Astrocyte of the spinal cord (primary cell): ENCODE measurements at regions not wholly inside any gene's neighbourhood (a gene's known extent, or its start where the extent isn't known, plus 50 kb on each side); places are given as distances from the start of the nearest gene placed in this dataset.

Experiments used
- DNase-seq: peaks from one replicate; pipeline ENCODE4 v3.0.0; 2011; ENCODE audit warnings: low read depth, low spot score
- H3K4me3 ChIP-seq: 2 replicates; pipeline ENCODE4 v1.5.1; 2011; ENCODE audit warnings: low read depth, mild to moderate bottlenecking, low read length, moderate library complexity
- in situ Hi-C: cut with HindIII; loops from 2 replicates; pipeline ENCODE4 v1.10.0; 2017; ENCODE audit warnings: low sequenced_read_pairs
- TF ChIP-seq, protein P1 (sequence below): IDR thresholded peaks from 2 replicates; pipeline ENCODE4 v1.5.1; 2012; ENCODE audit warnings: low read depth, mild to moderate bottlenecking, low read length, inconsistent platforms

- DNase-seq: no peak
- H3K4me3 ChIP-seq: no peak overlapping the region
- in situ Hi-C loops: no loop called here
- TF ChIP-seq, protein P1, sequence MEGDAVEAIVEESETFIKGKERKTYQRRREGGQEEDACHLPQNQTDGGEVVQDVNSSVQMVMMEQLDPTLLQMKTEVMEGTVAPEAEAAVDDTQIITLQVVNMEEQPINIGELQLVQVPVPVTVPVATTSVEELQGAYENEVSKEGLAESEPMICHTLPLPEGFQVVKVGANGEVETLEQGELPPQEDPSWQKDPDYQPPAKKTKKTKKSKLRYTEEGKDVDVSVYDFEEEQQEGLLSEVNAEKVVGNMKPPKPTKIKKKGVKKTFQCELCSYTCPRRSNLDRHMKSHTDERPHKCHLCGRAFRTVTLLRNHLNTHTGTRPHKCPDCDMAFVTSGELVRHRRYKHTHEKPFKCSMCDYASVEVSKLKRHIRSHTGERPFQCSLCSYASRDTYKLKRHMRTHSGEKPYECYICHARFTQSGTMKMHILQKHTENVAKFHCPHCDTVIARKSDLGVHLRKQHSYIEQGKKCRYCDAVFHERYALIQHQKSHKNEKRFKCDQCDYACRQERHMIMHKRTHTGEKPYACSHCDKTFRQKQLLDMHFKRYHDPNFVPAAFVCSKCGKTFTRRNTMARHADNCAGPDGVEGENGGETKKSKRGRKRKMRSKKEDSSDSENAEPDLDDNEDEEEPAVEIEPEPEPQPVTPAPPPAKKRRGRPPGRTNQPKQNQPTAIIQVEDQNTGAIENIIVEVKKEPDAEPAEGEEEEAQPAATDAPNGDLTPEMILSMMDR: no peak
These were observed 57.6 kb downstream of the JRKL start for GRCh38 chr11:96447208-96448110.

- TF ChIP-seq, protein P1: no peak
- in situ Hi-C loops: no loop called here
- DNase-seq: no peak
- no peak overlapping the region for H3K4me3 ChIP-seq
These were observed 58.4 kb downstream of the JRKL start for GRCh38 chr11:96448225-96448624.

GRCh38 chr11:96456111-96456510, 66.3 kb downstream of the JRKL start:
- TF ChIP-seq, protein P1: no peak
- DNase-seq: no peak
- in situ Hi-C loops: no loop called here
- H3K4me3 ChIP-seq: no peak overlapping the region

- TF ChIP-seq, protein P1: no peak
- H3K4me3 ChIP-seq: no peak overlapping the region
- in situ Hi-C loops: no loop called here
- no peak for DNase-seq
These were observed 69.9 kb downstream of the JRKL start for GRCh38 chr11:96459751-96460150.

DNA sequence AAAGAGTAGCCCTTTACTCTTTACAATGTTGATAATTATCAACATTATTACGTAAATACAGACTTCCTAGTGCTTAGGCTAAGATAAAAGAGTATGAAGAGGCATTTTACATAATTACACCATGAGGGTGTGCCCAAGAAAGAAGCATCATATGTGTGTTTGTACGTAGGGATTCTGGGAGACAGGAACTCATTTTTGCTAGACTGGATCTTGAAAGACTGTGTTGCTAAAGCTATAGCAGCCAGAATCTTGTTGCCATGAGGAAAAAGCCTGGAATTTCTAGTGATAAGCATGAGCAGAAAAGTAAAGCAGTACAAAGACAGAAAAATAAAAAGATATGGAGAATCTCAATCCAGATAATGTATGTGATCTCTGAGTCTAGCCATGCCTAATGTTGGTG, 72.1 kb downstream of the JRKL start:
- in situ Hi-C loops: no loop called here
- TF ChIP-seq, protein P1: no peak
- no peak overlapping the region for H3K4me3 ChIP-seq
- DNase-seq: no peak

GRCh38 chr11:96464700-96465307, 75.0 kb downstream of the JRKL start:
- TF ChIP-seq, protein P1: peak; percentile 58
- in situ Hi-C loops: no loop called here
- H3K4me3 ChIP-seq: no peak overlapping the region
- peak; percentile 81 for DNase-seq
